Neutrophil (primary cell): ENCODE measurements at regions not wholly inside any gene's neighbourhood (a gene's known extent, or its start where the extent isn't known, plus 50 kb on each side); places are given as distances from the start of the nearest gene placed in this dataset.

Experiments used
- H3K27ac ChIP-seq: fragments of 200-600 bp; sonication (generic); 2 replicates; pipeline ENCODE4 v1.5.1; 2016; ENCODE audit warnings: mild to moderate bottlenecking, moderate library complexity
- H3K27me3 ChIP-seq: fragments of 200-600 bp; sonication (generic); 2 replicates; pipeline ENCODE4 v1.6.0; 2016; ENCODE audit warnings: mild to moderate bottlenecking
- H3K36me3 ChIP-seq: fragments of 200-600 bp; sonication (generic); 2 replicates; pipeline ENCODE4 v1.5.1; 2017
- H3K4me1 ChIP-seq, 2 experiments: fragments of 200-600 bp in 1 of 2; sonication (generic) in 1 of 2; 1 replicate in 1 of 2; 2 replicates in 1 of 2; pipeline versions ENCODE4 v1.5.1 to v1.6.1; 2013 to 2016; ENCODE audit warnings: low read depth in 1 of 2, low read length in 1 of 2, mild to moderate bottlenecking in 1 of 2, moderate library complexity in 1 of 2; ENCODE audit not compliant: control insufficient read depth in 1 of 2, insufficient read depth in 1 of 2
- H3K4me3 ChIP-seq, 2 experiments: fragments of 200-600 bp in 1 of 2; sonication (generic) in 1 of 2; 1 replicate in 1 of 2; 2 replicates in 1 of 2; pipeline ENCODE4 v1.5.1; 2013 to 2016; ENCODE audit warnings: low read depth in 1 of 2, low read length in 1 of 2, mild to moderate bottlenecking in 1 of 2, moderate library complexity in 1 of 2
- H3K9me3 ChIP-seq: fragments of 200-600 bp; sonication (generic); 2 replicates; pipeline ENCODE4 v1.5.1; 2016
- CTCF ChIP-seq: fragments of 200-600 bp; sonication (generic); IDR thresholded peaks from 2 replicates; pipeline ENCODE4 v1.5.1; 2016; ENCODE audit warnings: antibody characterized with exemption

GRCh38 chr4:18938343-18939099 is 917.0 kb upstream of the LCORL start:
- H3K4me3 ChIP-seq, result no peak overlapping the region
- no peaks in the 10 kb centered on the region for H3K36me3 ChIP-seq
- H3K27me3 ChIP-seq, result no peaks in the 10 kb centered on the region
- H3K4me1 ChIP-seq, result no peaks in the 10 kb centered on the region
- no peak for TF ChIP-seq CTCF
- no peak overlapping the region for H3K27ac ChIP-seq
- H3K9me3 ChIP-seq, result no peaks in the 10 kb centered on the region

DNA sequence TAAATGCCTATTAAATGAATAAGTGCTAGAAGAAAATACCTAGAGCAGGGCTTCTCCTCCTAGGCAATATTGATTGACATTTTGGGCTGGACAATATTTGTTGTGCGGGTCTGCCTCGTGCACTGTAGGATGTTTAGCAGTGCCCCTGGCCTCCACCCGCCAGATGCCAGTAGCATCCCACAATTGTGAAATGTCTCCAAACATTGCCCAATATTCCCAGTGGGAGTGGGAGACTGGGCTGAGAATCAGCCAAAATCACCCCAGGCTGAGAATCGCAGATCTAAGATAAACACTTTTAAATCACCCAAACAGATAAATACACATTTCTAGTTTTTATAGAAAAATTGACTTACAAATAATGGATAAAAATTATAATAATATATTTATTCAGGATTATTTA is 916.2 kb upstream of the LCORL start:
- Histone ChIP-seq H3K36me3 (no peaks in the 10 kb centered on the region), H3K27me3 (no peaks in the 10 kb centered on the region), H3K9me3 (no peaks in the 10 kb centered on the region), H3K27ac (no peak overlapping the region), H3K4me3 (no peak overlapping the region), H3K4me1 (no peaks in the 10 kb centered on the region)
- no peak for TF ChIP-seq CTCF

DNA sequence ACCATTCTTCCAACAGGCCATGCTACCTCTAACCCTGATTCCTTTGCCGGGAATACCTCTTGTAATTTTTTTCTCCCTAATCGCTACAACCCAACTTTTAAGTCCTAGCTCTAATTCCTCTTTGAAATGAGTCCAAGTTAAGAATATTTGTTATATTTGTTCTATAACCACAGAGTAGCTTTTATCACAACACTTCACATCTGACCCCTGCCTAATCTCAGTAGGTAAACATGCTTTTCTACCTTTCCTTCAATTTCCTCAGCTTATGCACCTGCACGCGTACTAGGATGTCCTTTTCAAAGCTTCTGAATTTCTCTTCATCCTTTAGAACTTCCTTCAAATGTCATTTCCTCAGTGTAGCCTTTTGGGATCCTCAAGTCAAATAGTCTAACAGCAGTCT is 915.5 kb upstream of the LCORL start:
- no peak for TF ChIP-seq CTCF
- Histone ChIP-seq H3K4me1 (no peaks in the 10 kb centered on the region), H3K27me3 (no peaks in the 10 kb centered on the region), H3K4me3 (no peak overlapping the region), H3K36me3 (no peaks in the 10 kb centered on the region), H3K9me3 (no peaks in the 10 kb centered on the region), H3K27ac (no peak overlapping the region)

GRCh38 chr4:18935659-18936345 is 914.2 kb upstream of the LCORL start:
- Histone ChIP-seq H3K27me3 (no peaks in the 10 kb centered on the region), H3K27ac (no peak overlapping the region), H3K9me3 (no peaks in the 10 kb centered on the region), H3K4me3 (no peak overlapping the region), H3K4me1 (no peaks in the 10 kb centered on the region), H3K36me3 (no peaks in the 10 kb centered on the region)
- TF ChIP-seq CTCF, result no peak

DNA sequence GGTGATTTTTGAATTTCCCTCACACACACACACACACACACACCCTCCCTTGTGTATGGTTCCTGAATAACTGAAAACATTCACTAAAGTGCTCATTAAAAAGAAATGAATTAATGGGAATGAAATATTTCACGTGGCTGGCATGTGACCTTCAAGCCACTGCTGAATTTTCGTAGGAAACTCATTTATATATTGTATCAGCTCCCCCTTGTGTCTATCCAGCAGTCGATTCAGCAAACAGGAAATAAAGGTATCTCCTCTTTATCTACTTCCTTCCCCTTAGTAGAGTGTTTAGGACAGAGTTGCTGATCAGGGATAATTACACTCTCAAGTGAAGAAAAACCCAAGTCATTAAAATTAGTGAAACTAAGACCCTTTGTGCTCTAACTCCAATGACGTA is 912.6 kb upstream of the LCORL start:
- no peak overlapping the region for H3K4me3 ChIP-seq
- H3K27ac ChIP-seq, result no peak overlapping the region
- TF ChIP-seq CTCF, result no peak
- H3K9me3 ChIP-seq, result peaks cover 2% of the 10 kb centered on the region
- H3K27me3 ChIP-seq, result no peaks in the 10 kb centered on the region
- no peaks in the 10 kb centered on the region for H3K36me3 ChIP-seq
- no peaks in the 10 kb centered on the region for H3K4me1 ChIP-seq
